GM12875 (cell line): ENCODE measurements at regions not wholly inside any gene's neighbourhood (a gene's known extent, or its start where the extent isn't known, plus 50 kb on each side); places are given as distances from the start of the nearest gene placed in this dataset.

ENCODE experiments used
- H3K4me3 ChIP-seq: one replicate; pipeline ENCODE4 v1.5.1; 2011; ENCODE audit warnings: low read depth, low read length, control low read depth
- CTCF ChIP-seq: IDR thresholded peaks from 2 replicates; pipeline ENCODE4 v1.5.1; 2011; ENCODE audit warnings: low read depth, mild to moderate bottlenecking, control low read depth, inconsistent platforms, low read length, moderate library complexity, borderline replicate concordance; ENCODE audit not compliant: insufficient read depth

GRCh38 chr11:134762248-134763029 is 350.4 kb upstream of the B3GAT1 start:
- no peak overlapping the region for H3K4me3 ChIP-seq
- TF ChIP-seq CTCF: no peak

- no peak for TF ChIP-seq CTCF
- no peak overlapping the region for H3K4me3 ChIP-seq
Observed at GRCh38 chr11:134761926-134762247, 349.8 kb upstream of the B3GAT1 start.

GRCh38 chr11:134761386-134761785 is 349.3 kb upstream of the B3GAT1 start:
- TF ChIP-seq CTCF: no peak
- H3K4me3 ChIP-seq: no peak overlapping the region

GRCh38 chr11:134760957-134761356 is 348.9 kb upstream of the B3GAT1 start:
- no peak for TF ChIP-seq CTCF
- H3K4me3 ChIP-seq: no peak overlapping the region

- H3K4me3 ChIP-seq: no peak overlapping the region
- TF ChIP-seq CTCF: no peak
Observed at GRCh38 chr11:134760299-134760698, 348.3 kb upstream of the B3GAT1 start.

GRCh38 chr11:134759855-134760254 is 347.8 kb upstream of the B3GAT1 start:
- TF ChIP-seq CTCF: no peak
- H3K4me3 ChIP-seq: no peak overlapping the region

- no peak overlapping the region for H3K4me3 ChIP-seq
- no peak for TF ChIP-seq CTCF
Observed at GRCh38 chr11:134759274-134759673, 347.2 kb upstream of the B3GAT1 start.
